ENCODE measurements at regions not wholly inside any gene's neighbourhood (a gene's known extent, or its start where the extent isn't known, plus 50 kb on each side); places are given as distances from the start of the nearest gene placed in this dataset.

DNA sequence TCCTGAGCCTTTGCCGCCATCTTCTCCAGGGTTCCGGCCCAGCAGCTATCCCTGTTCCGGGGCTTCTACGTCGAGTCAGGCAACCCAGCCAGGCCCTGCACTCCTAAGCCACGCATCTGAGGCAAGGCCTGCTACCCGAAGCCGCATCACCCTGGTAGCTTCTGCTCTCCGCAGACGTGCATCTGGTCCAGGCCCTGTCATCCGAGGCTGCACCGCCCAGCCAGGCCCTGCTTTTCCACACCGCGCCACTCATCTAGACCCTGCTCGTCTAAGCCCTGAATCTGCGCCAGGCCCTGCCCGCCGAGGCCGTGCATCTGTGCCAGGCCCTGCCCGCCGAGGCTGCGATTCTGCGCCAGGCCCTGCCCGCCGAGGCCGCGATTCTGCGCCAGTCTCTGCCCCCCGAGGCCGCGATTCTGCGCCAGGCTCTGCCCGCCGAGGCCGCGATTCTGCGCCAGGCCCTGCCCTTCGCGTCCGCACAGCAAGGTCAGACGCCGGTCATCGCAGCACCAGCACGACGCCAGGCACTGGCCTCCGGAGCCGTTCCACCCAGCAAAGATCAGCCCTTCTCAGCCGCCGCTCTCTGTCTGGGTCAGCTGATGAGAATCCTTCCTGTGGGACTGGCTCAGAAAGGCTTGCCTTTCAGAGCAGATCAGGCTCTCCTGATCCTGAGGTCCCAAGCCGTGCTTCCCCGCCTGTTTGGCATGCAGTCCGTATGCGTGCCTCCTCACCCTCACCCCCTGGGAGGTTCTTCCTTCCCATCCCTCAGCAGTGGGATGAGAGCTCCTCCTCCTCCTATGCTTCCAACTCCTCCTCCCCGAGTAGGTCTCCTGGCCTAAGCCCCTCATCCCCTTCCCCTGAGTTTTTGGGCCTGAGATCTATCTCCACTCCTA, 75.1 kb downstream of the NUDT10 start:
- H3K27me3 ChIP-seq (ENCODE audit: control insufficient read depth, insufficient read depth, low read length), result no peaks in the 10 kb centered on the region
- H3K36me3 ChIP-seq (ENCODE audit: control insufficient read depth, insufficient read depth, low read length), result no peaks in the 10 kb centered on the region
- DNase-seq (ENCODE audit: low read depth) (no peak), FAIRE-seq (no peak)
- H3K4me3 ChIP-seq (ENCODE audit: low read depth, low read length), result no peak overlapping the region
- TF ChIP-seq, protein P1, sequence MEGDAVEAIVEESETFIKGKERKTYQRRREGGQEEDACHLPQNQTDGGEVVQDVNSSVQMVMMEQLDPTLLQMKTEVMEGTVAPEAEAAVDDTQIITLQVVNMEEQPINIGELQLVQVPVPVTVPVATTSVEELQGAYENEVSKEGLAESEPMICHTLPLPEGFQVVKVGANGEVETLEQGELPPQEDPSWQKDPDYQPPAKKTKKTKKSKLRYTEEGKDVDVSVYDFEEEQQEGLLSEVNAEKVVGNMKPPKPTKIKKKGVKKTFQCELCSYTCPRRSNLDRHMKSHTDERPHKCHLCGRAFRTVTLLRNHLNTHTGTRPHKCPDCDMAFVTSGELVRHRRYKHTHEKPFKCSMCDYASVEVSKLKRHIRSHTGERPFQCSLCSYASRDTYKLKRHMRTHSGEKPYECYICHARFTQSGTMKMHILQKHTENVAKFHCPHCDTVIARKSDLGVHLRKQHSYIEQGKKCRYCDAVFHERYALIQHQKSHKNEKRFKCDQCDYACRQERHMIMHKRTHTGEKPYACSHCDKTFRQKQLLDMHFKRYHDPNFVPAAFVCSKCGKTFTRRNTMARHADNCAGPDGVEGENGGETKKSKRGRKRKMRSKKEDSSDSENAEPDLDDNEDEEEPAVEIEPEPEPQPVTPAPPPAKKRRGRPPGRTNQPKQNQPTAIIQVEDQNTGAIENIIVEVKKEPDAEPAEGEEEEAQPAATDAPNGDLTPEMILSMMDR (IDR thresholded peaks at IDR 0.05; ENCODE audit: insufficient read depth, low read length, severe bottlenecking), result no peak

DNA sequence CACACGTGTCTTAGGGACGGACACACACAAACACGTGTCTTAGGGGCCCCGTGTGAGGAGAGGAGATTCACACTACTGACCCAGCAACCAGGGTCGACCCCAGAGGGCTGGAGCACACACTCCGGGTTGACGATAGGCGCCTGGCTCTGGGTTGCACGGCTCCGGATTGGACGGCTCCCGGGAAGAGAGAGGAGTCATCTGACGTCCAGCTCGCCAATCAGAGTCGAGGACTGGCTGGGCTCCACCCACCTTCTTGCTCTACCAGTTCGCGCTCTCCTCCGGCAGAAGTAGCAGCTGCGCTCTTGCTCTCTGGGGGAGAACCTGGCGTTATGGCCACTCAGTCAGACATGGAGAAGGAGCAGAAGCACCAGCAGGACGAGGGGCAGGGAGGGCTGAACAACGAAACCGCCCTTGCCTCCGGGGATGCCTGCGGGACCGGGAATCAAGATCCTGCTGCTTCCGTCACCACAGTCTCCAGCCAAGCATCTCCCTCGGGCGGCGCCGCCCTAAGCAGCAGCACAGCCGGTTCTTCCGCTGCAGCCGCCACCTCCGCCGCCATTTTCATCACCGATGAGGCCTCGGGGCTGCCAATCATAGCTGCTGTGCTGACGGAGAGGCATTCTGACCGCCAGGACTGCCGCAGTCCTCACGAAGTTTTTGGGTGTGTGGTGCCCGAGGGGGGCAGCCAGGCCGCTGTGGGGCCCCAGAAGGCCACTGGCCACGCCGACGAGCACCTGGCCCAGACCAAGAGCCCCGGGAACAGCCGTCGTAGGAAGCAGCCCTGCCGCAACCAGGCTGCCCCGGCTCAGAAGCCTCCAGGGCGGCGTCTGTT, 74.3 kb downstream of the NUDT10 start:
- H3K4me3 ChIP-seq (ENCODE audit: low read depth, low read length), result no peak overlapping the region
- no peaks in the 10 kb centered on the region for H3K36me3 ChIP-seq (ENCODE audit: control insufficient read depth, insufficient read depth, low read length)
- no peaks in the 10 kb centered on the region for H3K27me3 ChIP-seq (ENCODE audit: control insufficient read depth, insufficient read depth, low read length)
- DNase-seq (ENCODE audit: low read depth) (no peak), FAIRE-seq (no peak)
- TF ChIP-seq, protein P1 (IDR thresholded peaks at IDR 0.05; ENCODE audit: insufficient read depth, low read length, severe bottlenecking), result no peak

DNA sequence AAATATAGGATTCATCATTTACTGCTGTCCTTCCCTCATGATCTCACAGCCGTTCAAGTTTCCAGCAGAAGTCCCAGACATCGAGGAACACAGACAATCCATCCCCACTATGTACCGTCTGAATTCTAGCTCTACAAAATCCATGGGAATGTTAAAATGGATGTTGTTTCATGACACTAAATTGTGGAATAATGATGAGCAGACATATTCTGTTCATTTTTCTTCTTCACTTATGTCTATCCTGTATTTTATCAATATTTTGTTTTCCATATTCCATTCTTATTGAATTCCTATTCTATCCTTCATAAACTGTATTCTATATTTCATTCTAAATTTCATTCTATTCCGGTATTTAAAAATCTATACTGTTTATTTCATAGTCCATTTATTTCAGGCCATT, 71.8 kb downstream of the NUDT10 start:
- Histone ChIP-seq H3K4me3 (ENCODE audit: low read depth, low read length) (no peak overlapping the region), H3K36me3 (ENCODE audit: control insufficient read depth, insufficient read depth, low read length) (no peaks in the 10 kb centered on the region), H3K27me3 (ENCODE audit: control insufficient read depth, insufficient read depth, low read length) (no peaks in the 10 kb centered on the region)
- TF ChIP-seq, protein P1 (IDR thresholded peaks at IDR 0.05; ENCODE audit: insufficient read depth, low read length, severe bottlenecking), result no peak
- DNase-seq (ENCODE audit: low read depth) (no peak), FAIRE-seq (no peak)

GRCh38 chrX:51395810-51396728, 63.4 kb downstream of the NUDT10 start:
- DNase-seq (ENCODE audit: low read depth) (no peak), FAIRE-seq (no peak)
- H3K27me3 ChIP-seq (ENCODE audit: control insufficient read depth, insufficient read depth, low read length), result no peaks in the 10 kb centered on the region
- H3K36me3 ChIP-seq (ENCODE audit: control insufficient read depth, insufficient read depth, low read length), result no peaks in the 10 kb centered on the region
- H3K4me3 ChIP-seq (ENCODE audit: low read depth, low read length), result peak overlapping the region; percentile 21
- TF ChIP-seq, protein P1 (IDR thresholded peaks at IDR 0.05; ENCODE audit: insufficient read depth, low read length, severe bottlenecking), result no peak

DNA sequence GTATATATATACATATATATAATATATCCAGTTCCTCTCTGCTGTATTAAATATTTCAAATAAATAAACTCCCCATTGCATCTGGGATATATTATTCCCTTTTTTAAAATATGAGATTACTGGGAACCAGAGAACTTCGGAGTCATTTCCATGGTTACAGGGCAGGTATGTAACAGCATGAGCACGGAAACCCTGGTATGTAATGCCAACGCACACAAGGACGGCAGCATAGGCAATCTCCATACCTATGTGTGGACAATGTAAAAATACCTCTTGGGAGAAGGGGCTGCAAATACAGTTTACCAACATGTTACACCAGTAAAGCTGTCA, 62.8 kb downstream of the NUDT10 start:
- Histone ChIP-seq H3K36me3 (ENCODE audit: control insufficient read depth, insufficient read depth, low read length) (no peaks in the 10 kb centered on the region), H3K4me3 (ENCODE audit: low read depth, low read length) (no peak overlapping the region)
- no peak for FAIRE-seq

More for the DNA sequence above, 62.8 kb downstream of the NUDT10 start:
- no peak for DNase-seq (ENCODE audit: low read depth)
- no peaks in the 10 kb centered on the region for H3K27me3 ChIP-seq (ENCODE audit: control insufficient read depth, insufficient read depth, low read length)
- TF ChIP-seq, protein P1 (IDR thresholded peaks at IDR 0.05; ENCODE audit: insufficient read depth, low read length, severe bottlenecking), result no peak
